Transverse colon (tissue), 4 donors: ENCODE measurements at regions not wholly inside any gene's neighbourhood (a gene's known extent, or its start where the extent isn't known, plus 50 kb on each side); places are given as distances from the start of the nearest gene placed in this dataset.
"Not testable (repeated sequence)": the region's sequence is repeated elsewhere in the genome, so short reads cannot be mapped to it uniquely, and the experiment has no call there.

ENCODE experiments used
- EP300 ChIP-seq: sonication (generic); formaldehyde crosslinking; IDR thresholded peaks from one replicate; pipeline ENCODE4 v1.6.1; 2017; ENCODE audit warnings: antibody characterized with exemption, low read depth
- POLR2A ChIP-seq: fragments of 450-650 bp; IDR thresholded peaks from one replicate; pipeline ENCODE4 v1.6.1; 2016; ENCODE audit warnings: antibody characterized with exemption, mild to moderate bottlenecking, moderate library complexity
- POLR2AphosphoS5 ChIP-seq, 3 donors: sonication (generic); formaldehyde crosslinking; IDR thresholded peaks; one replicate each; pipeline ENCODE4 v1.6.1; 2016; ENCODE audit warnings: antibody characterized with exemption in 3 of 3
- TF ChIP-seq, protein P1 (sequence below), 5 experiments: fragments of 200-600 bp in 3 of 5; fragments of 450-650 bp in 2 of 5; sonication (generic) in 3 of 5; IDR thresholded peaks; 1 replicate in 2 of 5; 2 replicates in 3 of 5; pipeline ENCODE4 v1.5.1; 2016 to 2017; ENCODE audit warnings: antibody characterized with exemption in 5 of 5, inconsistent platforms in 3 of 5, mild to moderate bottlenecking in 2 of 5, moderate library complexity in 1 of 5

DNA sequence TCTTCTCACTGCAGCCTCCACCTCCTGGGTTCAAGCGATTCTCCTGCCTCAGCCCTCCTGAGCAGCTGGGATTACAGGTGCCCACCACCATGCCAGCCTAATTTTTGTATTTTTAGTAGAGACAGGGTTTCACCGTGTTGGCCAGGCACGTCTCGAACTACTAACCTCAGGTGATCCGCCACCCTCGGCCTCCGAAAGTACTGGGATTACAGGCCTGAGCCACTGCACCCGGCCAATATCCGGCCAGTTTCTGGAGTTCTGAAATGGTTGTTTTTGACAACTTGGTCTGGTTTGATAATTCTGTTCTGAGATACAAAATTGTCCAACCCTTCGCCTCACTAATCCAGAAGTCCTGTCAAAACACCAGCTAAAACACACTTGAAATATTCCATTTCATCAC, 667.0 kb downstream of the BRINP3 start:
- TF ChIP-seq, protein P1, sequence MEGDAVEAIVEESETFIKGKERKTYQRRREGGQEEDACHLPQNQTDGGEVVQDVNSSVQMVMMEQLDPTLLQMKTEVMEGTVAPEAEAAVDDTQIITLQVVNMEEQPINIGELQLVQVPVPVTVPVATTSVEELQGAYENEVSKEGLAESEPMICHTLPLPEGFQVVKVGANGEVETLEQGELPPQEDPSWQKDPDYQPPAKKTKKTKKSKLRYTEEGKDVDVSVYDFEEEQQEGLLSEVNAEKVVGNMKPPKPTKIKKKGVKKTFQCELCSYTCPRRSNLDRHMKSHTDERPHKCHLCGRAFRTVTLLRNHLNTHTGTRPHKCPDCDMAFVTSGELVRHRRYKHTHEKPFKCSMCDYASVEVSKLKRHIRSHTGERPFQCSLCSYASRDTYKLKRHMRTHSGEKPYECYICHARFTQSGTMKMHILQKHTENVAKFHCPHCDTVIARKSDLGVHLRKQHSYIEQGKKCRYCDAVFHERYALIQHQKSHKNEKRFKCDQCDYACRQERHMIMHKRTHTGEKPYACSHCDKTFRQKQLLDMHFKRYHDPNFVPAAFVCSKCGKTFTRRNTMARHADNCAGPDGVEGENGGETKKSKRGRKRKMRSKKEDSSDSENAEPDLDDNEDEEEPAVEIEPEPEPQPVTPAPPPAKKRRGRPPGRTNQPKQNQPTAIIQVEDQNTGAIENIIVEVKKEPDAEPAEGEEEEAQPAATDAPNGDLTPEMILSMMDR (IDR thresholded peaks at IDR 0.05): not testable (repeated sequence)
- TF ChIP-seq POLR2A; EP300; POLR2AphosphoS5 (IDR thresholded peaks at IDR 0.05): not testable (repeated sequence)
